GM21786 (cell line): ENCODE measurements at regions not wholly inside any gene's neighbourhood (a gene's known extent, or its start where the extent isn't known, plus 50 kb on each side); places are given as distances from the start of the nearest gene placed in this dataset.

Experiments used
- ATAC-seq: cut with Tn5 transposase; IDR thresholded peaks from one replicate; pipeline ENCODE4 v1.9.1; 2021; ENCODE audit not compliant: unreplicated experiment

GRCh38 chr10:131646551-131647525, 254.0 kb upstream of the PPP2R2D start:
- no peak for ATAC-seq

DNA sequence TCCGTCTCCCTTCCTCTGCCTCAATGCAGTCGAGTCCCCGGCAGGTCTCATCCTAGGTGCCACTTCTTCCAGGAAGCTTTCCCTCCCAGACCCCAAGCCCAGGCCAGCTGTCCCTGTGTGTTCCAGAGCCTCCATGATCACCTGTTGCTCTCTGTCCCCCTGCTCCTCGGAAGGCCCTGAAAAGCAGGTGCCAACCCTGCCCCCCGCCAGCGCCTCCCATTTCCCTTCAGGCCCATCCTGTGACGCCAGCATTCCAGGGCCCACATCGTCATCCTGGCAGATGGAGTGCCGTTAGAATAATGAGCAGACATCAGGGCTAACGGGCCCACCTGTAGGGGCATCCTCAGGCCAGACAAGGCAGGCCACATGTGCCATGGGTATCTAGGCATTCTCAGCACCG, 253.0 kb upstream of the PPP2R2D start:
- ATAC-seq, result no peak

- no peak for ATAC-seq
Observed at GRCh38 chr10:131648386-131649020, 252.3 kb upstream of the PPP2R2D start.

DNA sequence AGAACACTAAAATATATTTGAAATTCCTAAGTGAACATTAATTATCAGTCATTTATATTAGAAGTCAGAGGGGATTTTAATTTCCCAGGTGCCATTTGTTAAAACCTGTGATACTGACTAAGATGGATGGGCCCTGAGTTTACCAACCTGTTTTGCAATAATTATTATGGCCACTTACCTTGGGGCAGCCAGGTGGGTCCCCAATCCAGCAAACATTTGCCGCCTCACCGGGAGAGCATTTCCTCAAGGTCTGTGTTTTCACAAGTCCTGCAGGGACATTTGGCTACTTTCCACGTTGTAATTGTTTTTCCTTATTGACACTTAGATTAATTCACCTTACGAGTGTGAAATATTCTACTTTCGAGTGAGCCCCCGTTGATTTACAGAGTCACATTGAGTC, 251.2 kb upstream of the PPP2R2D start:
- no peak for ATAC-seq

DNA sequence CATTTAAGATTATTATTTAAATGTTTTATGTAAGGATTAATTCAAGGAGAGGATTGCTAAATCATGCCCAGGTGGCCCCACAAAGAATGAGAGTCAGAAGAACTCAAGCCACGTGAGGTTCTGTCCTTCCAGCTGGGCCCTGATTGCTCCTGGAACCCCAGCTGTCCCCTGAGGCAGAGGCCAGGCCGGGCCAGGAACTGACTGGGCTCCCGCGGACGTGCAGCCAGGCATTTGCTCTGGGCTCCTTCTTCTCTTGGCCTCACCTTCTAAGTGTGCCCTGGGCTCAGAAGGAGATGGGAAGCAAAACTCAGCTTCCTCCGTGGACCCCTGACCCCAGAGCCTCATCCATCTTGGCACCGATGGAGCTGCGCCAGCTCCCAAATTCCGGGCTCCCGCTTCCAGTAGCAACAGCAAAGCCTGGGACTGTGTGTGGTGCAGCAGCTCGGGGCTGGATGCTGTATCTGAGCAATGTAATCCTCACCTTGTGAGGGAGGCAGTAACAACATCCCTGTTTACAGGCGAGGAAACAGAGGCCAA, 250.6 kb upstream of the PPP2R2D start:
- ATAC-seq, result no peak

DNA sequence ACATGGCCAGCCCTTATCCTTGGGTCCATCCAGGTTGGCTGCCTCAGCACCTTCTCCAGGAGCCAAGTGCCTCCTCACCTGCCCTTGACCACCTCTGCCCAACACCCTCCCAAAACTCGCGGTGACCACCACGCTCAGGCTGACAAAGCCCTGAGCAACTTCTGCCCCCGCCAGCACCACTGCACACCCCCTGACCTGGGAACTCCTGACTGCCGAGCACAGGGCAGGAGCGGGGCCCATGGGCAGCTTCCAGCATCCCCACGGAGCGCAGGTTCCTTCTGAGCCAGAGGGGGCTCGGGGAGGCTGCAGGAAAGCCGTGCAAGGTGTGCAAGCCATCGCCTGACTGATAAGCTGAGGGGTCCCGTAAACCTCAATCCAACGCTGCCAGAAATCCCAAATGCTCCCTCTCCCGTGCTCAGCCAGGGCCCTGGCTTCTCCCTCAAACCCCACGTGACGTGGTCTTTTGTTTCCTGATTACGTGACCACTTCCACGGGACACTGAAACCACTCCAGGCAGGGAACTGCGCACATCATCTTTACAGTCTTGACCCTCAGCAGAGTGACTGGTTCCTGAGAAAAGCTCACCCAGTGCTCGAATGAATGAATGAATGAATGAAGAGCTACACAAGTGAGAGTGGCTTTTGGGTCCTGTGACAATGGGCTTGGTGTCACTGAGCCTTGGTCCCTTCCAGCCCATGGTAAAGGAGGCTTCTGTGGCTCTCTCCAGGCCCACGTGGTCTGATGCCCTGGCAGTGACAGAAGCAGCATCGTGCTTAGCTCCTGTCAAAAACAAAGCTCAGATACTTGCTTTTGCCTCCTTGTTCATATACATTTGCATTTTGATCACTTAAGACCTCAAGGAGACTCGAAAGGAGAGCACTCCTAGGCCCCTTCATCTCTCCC, 249.8 kb upstream of the PPP2R2D start:
- ATAC-seq, result no peak

- no peak for ATAC-seq
Observed at GRCh38 chr10:131651674-131652437, 249.0 kb upstream of the PPP2R2D start.

- ATAC-seq, result no peak
Observed at GRCh38 chr10:131652438-131653139, 248.2 kb upstream of the PPP2R2D start.

DNA sequence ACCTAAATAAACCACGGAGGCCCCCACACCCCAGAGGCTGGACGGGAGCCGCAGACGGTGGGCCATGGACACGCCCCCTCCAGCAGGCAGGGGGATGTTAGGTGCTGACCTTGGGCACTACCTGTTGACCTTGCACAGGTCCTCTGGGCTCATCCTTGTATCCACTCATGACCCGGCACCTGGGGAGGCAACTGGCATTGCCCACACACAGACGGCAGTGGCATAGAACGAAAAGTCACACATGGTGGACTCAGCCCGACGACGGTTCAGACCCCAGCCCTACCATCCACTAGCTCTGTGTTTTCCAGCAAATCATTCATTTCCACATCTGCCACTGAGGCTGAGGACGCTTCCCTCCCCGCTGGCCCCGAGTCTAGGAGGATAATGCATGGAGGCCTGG, 247.7 kb upstream of the PPP2R2D start:
- no peak for ATAC-seq

DNA sequence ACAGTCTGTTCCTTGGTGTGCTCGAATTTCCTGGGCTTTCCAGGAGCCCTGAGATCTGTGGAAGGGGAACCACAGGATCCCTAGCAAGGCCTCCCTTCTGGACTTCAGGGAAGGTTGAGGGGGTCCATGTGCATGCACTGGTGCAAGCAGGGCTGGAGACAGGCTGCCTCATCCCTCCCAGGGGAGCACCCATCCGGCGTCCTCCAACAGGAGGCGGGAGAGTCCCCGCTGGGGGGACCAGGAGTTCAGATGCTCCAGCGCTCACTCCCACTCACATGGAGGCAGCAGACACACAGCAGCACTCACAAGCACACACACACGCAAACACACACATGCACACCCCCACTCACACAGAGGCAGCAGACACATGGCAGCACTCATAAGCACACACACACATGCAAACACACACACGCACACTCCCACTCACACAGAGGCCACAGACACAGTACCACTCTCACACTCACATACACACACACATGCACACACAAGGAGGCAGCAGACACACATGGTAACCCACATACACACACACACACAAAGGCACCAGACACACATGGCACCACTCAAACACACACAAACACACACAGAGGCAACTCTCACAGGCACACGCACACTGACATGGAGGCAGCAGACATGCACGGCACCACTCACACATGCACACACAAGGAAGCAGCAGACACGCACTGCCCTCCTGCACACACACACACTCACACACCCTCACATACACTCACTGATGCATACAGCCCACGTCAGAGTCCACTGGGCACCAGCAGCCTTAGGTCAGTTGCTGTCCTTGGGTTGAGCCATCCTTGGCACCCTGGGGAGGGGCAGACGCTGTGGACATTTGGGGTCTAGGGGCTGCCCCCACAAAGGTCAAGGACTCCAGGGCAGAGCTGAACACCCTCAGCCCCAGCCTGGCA, 247.0 kb upstream of the PPP2R2D start:
- ATAC-seq, result no peak

DNA sequence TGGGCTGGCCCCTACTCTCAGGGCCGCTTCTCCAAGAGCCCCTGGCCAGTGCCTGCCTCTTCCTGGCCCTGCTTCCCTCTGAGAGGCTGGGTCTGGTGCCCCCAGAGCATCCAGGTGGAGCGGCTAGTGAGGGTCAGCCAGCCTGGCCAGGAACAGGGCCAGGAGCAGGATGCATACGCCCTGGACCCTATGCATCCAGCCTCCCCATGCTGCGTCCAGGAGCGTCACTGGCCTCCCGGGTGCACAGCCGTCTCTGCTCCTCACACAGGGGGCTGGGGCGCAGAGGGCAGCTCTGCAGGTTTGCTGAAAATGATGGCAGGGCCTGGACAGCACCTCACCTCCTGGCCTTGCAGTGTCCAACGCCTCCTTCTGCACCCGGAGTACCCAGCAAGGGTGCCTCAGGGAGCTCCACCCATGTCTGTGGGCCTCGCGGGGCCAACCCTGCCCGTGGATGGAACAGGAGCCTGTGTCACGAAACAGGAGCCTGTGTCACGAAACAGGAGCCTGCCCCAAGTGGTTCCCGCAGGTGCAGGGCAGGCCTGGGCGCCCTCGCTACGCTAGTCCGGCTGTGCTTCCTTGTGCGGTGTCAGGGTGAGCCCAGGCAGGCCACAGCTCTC, 246.2 kb upstream of the PPP2R2D start:
- no peak for ATAC-seq

GRCh38 chr10:131655101-131655849, 245.5 kb upstream of the PPP2R2D start:
- ATAC-seq, result no peak

GRCh38 chr10:131656009-131656408, 244.8 kb upstream of the PPP2R2D start:
- no peak for ATAC-seq

DNA sequence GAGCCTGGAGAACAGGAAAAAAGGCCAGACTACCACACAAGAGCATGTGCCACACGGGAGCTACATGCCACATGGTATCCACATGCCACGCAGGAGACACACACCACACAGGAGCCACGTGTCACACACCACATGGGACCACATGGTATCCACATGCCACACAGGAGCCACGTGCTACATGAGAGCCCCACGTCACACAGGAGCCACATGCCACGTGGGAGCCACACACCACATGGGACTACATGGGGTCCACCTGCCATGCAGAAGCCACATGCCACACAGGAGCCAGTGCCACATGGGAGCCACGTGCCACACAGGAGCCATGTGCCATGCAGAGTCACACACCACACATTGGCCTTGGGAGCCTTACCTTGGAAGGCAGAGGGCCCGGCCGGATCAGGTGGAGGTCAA, 244.4 kb upstream of the PPP2R2D start:
- ATAC-seq, result no peak

DNA sequence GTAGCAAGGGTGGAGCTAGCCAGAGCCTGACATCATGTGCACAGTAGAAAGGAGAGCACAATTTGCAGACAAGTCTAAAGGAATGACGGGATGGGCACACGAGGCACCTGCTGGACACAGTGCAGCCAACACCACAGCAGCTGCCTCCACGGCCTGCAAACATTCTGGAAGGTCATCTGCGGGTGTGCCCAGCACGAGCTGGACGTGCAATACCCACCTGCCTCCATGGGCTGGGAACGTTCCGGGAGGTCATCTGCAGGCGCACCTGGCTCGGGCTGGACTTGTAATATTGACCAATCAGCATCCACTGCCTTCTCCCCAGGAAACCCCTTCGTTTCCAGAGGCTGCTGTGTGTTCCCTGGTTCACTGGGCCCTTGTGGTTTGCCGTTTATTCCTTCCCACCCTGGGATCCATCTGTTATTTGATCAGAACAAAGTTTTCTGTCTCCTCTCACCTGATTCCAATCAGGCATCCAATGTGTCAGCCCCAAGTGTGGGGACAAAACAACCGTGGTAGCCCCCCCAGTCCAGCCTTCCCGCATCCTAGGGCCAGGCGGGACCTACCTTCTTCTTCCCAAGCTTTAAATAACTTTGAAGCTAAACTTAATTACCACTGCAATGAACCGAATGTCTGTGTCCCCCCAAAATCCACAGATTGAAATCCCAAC, 243.4 kb upstream of the PPP2R2D start:
- no peak for ATAC-seq

- no peak for ATAC-seq
Observed at GRCh38 chr10:131657985-131658330, 242.8 kb upstream of the PPP2R2D start.

DNA sequence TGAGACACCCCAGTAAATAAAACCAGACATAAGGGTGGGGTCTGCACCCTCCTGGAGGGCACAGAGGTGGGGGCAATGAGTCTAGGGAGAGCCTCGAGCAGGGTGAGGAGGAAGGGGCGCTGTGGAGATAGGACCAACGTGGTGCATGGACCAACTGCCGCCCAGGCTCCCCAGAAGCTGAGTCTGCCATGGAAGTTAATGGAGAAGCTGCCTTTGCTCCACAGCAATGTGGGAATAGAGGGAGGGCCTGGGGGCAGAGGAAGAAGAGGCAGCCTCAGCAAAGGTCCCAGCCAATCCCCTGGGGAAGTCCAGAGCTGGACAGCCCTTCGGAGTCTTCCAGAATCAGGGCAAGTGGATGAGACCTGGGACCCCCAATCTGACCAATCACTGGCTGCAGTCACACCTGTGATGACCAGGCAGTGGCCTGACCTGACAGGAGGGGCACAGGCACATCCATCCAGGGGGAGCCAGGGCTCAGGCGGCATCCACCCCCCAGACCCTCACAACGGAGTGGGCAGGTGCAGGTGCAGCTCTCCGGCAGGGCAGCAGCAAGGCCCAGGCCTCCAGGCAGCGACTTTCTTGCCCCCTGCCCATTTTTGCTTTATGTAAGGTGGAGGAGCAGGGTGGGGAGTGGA, 242.2 kb upstream of the PPP2R2D start:
- no peak for ATAC-seq
